22Rv1 (cell line): ENCODE measurements at regions not wholly inside any gene's neighbourhood (a gene's known extent, or its start where the extent isn't known, plus 50 kb on each side); places are given as distances from the start of the nearest gene placed in this dataset.

Experiments used
- H3K27ac ChIP-seq: fragments of 450-650 bp; 2 replicates; pipeline ENCODE4 v1.5.1; 2017
- CTCF ChIP-seq: fragments of 450-650 bp; IDR thresholded peaks from 2 replicates; pipeline ENCODE4 v1.5.1; 2017; ENCODE audit warnings: mild to moderate bottlenecking
- ZFX ChIP-seq: fragments of 450-650 bp; IDR thresholded peaks from 2 replicates; pipeline ENCODE4 v1.6.1; 2017; ENCODE audit warnings: antibody characterized with exemption, borderline replicate concordance

GRCh38 chr3:88440701-88441100 lies 290.9 kb downstream of the C3orf38 start:
- no peak overlapping the region for H3K27ac ChIP-seq
- TF ChIP-seq CTCF (no peak), ZFX (no peak)

GRCh38 chr3:88443066-88443465 lies 293.3 kb downstream of the C3orf38 start:
- no peak overlapping the region for H3K27ac ChIP-seq
- TF ChIP-seq ZFX (no peak), CTCF (no peak)

DNA sequence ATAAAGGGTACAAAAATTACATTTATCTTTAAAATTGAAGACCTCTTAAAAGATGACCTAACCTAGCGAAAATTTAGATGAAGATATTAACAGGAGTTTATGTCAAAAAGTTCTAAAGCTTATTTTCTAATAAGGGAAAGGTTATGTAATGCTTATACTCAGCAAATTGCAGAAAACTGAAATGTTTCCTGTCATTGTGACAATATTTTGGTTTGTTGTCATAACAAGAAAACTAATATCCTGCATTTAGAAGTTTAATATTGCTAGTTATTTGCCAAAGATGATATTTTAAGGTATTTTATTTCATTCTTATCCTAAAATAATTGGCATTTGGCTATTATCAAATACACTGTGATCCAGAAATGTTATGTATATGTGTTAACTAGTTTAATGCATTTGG lies 294.5 kb downstream of the C3orf38 start:
- TF ChIP-seq CTCF (no peak), ZFX (no peak)
- H3K27ac ChIP-seq, result no peak overlapping the region

DNA sequence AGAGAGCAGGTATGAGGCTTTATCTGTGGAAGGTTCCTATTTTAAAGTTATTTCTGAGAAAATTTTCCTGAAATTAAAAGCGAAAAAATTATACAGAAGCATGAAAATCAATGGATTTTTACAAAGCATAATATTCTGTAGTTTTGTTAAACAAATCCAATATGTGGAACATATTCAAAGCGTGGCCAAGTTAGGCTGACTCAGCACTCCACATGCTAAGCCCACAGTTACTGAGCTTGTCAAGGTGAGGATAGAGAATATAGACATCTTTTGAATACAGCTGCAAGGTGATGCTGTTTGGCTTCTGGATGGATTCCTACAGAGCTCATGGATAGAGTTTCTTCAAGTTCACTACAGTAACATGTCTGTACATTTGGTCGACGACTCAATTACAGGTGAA lies 302.5 kb downstream of the C3orf38 start:
- no peak overlapping the region for H3K27ac ChIP-seq
- TF ChIP-seq CTCF (no peak), ZFX (no peak)

DNA sequence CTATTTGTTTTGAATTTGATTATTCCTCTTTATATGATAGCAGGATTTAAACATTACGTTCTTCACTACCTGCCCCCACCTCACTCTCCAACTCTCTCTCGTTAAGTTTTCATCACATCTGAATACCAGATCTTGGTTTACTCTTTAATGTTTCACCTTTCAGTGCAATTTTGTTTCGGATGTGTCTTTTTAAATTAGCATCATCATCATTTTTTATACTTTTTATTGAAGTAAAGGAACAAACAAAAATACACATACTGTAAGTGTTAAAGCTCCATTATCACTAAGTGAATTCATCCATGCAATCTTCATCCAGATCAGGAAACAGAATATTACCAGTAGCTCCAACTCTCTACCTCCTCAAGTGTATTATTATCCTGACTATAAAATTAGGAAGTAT lies 310.6 kb downstream of the C3orf38 start:
- TF ChIP-seq CTCF (no peak), ZFX (no peak)
- H3K27ac ChIP-seq, result no peak overlapping the region

DNA sequence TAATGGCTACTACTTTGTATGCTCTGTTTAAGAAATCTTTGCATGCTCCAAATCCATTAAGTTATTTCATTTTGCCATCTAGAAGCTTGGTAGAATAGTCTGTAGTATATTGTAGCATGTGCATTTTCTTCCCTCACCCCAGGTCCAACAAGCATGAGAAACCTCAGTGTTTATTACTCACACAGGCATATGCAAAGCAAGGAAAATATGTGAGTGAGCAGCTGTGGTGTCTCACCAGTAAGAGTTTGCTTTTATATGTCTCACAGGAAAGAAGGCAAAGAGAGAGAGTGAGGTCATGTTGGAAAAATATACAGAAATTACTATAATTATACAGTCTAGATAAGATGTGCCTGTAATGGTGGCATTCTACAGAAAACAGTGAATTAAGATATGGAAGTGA lies 312.5 kb downstream of the C3orf38 start:
- no peak for TF ChIP-seq ZFX
- TF ChIP-seq CTCF, result no peak
- H3K27ac ChIP-seq, result no peak overlapping the region

DNA sequence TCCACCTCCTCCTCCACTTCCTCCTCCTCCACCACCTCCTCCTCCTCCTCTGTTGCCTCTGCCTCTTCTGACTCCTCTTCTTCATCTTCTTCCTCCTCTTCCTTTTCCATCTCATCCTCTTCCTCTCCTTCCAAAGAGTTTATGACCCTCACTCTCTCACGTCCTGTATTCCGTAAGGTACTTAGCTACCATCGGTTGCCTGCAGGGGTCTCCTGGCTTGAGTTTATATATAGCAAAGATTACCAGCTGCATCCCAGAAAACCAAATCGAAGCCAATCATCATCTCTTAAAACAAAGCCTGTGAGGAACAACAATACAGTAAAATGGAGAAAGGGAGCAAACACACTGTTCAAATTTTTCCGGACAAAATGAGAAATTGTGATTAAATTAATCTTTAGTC lies 317.4 kb downstream of the C3orf38 start:
- TF ChIP-seq ZFX (no peak), CTCF (no peak)
- H3K27ac ChIP-seq, result no peak overlapping the region
